OCI-LY1 (cell line): ENCODE measurements at regions not wholly inside any gene's neighbourhood (a gene's known extent, or its start where the extent isn't known, plus 50 kb on each side); places are given as distances from the start of the nearest gene placed in this dataset.

ENCODE experiments used
- EZH2 ChIP-seq: fragments of 200-600 bp; sonication (generic), shearing (Covaris generic); IDR thresholded peaks from 2 replicates; pipeline ENCODE4 v1.8.0; 2017; ENCODE audit warnings: borderline replicate concordance, mixed run types, mild to moderate bottlenecking, antibody characterized with exemption, low read length, moderate library complexity, mixed read lengths
- TF ChIP-seq, protein P1 (sequence below): fragments of 200-600 bp; sonication (generic), shearing (Covaris generic); IDR thresholded peaks from 2 replicates; pipeline ENCODE4 v1.5.1; 2017; ENCODE audit warnings: mild to moderate bottlenecking, antibody characterized with exemption, low read length, moderate library complexity, mixed read lengths

DNA sequence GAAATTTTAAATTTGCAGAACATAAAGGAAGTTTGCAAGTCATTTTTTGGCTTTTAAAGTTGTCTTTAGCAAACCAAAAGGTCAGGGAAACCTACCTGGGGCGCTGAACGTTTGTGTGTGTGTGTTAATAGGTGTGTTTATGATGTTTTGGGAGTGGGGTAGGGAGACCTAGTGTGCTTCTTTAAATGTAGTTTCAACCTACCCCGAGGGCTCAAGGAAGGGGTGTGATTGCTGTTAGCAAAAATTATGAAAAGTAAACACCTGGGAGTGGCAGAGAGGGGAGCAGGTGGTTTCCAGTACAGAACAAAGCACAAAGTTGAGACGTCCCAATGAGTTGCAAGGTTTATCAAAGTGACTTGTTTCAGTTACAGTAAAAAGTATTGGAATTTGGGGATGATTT, 58.7 kb upstream of the WDR26 start:
- TF ChIP-seq, protein P1, sequence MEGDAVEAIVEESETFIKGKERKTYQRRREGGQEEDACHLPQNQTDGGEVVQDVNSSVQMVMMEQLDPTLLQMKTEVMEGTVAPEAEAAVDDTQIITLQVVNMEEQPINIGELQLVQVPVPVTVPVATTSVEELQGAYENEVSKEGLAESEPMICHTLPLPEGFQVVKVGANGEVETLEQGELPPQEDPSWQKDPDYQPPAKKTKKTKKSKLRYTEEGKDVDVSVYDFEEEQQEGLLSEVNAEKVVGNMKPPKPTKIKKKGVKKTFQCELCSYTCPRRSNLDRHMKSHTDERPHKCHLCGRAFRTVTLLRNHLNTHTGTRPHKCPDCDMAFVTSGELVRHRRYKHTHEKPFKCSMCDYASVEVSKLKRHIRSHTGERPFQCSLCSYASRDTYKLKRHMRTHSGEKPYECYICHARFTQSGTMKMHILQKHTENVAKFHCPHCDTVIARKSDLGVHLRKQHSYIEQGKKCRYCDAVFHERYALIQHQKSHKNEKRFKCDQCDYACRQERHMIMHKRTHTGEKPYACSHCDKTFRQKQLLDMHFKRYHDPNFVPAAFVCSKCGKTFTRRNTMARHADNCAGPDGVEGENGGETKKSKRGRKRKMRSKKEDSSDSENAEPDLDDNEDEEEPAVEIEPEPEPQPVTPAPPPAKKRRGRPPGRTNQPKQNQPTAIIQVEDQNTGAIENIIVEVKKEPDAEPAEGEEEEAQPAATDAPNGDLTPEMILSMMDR: no peak
- no peak for TF ChIP-seq EZH2
